Endodermal cell (in vitro differentiated cells): ENCODE measurements at regions not wholly inside any gene's neighbourhood (a gene's known extent, or its start where the extent isn't known, plus 50 kb on each side); places are given as distances from the start of the nearest gene placed in this dataset.

ENCODE experiments used
- DNase-seq: peaks from one replicate; pipeline ENCODE4 v3.0.0-alpha.2; 2017
- H3K27ac ChIP-seq: 2 replicates; pipeline ENCODE4 v1.5.1; 2013; ENCODE audit warnings: mild to moderate bottlenecking, low read depth, low read length, moderate library complexity
- H3K27me3 ChIP-seq: 2 replicates; pipeline ENCODE4 v1.6.1; 2013; ENCODE audit warnings: mild to moderate bottlenecking, low read length, moderate library complexity; ENCODE audit not compliant: insufficient read depth, control insufficient read depth, poor library complexity, severe bottlenecking
- H3K36me3 ChIP-seq: 2 replicates; pipeline ENCODE4 v1.7.0; 2013; ENCODE audit warnings: mild to moderate bottlenecking, low read length, moderate library complexity; ENCODE audit not compliant: control insufficient read depth, insufficient read depth
- H3K4me1 ChIP-seq: one replicate; pipeline ENCODE4 v1.7.0; 2013; ENCODE audit warnings: low read length; ENCODE audit not compliant: control insufficient read depth, insufficient read depth
- H3K4me3 ChIP-seq: 2 replicates; pipeline ENCODE4 v1.5.1; 2013; ENCODE audit warnings: mild to moderate bottlenecking, low read length, moderate library complexity
- H3K9ac ChIP-seq: 2 replicates; pipeline ENCODE4 v1.6.1; 2013; ENCODE audit warnings: mild to moderate bottlenecking, low read length, moderate library complexity; ENCODE audit not compliant: poor library complexity, severe bottlenecking; ENCODE audit errors: extremely low read depth
- H3K9me3 ChIP-seq: 2 replicates; pipeline ENCODE4 v1.6.1; 2013; ENCODE audit warnings: mild to moderate bottlenecking, low read length, moderate library complexity; ENCODE audit not compliant: control insufficient read depth
- H3K27ac Mint-ChIP-seq: 2 replicates; pipeline ENCODE4 v1.8.0; 2020; ENCODE audit warnings: mixed read lengths
- H3K27me3 Mint-ChIP-seq: 2 replicates; pipeline ENCODE4 v1.8.0; 2021; ENCODE audit warnings: mild to moderate bottlenecking, mixed read lengths; ENCODE audit not compliant: insufficient read depth
- H3K36me3 Mint-ChIP-seq: 2 replicates; pipeline ENCODE4 v1.8.0; 2020; ENCODE audit warnings: low read depth, mixed read lengths
- H3K4me1 Mint-ChIP-seq: 2 replicates; pipeline ENCODE4 v1.8.0; 2020; ENCODE audit warnings: mixed read lengths
- H3K4me3 Mint-ChIP-seq: 2 replicates; pipeline ENCODE4 v1.8.0; 2020; ENCODE audit warnings: mild to moderate bottlenecking, moderate library complexity, mixed read lengths
- H3K9me3 Mint-ChIP-seq: 2 replicates; pipeline ENCODE4 v1.8.0; 2020; ENCODE audit warnings: mild to moderate bottlenecking, mixed read lengths
- WGBS, 2 experiments: methylation state at CpG; one replicate each; pipeline versions ENCODE4 v1.1.5 to v1.1.7; 2013; ENCODE audit warnings: missing lambda C conversion rate in 2 of 2, mixed read lengths in 1 of 2; ENCODE audit not compliant: insufficient coverage in 1 of 2, insufficient read length in 1 of 2; 5-methylcytosine and 5-hydroxymethylcytosine counted together
- TF ChIP-seq, protein P1 (sequence below): fragments of 200-600 bp; sonication (generic); conservative IDR thresholded peaks from 2 replicates; pipeline ENCODE4 v1.5.0; 2021; ENCODE audit warnings: antibody characterized with exemption, mild to moderate bottlenecking

DNA sequence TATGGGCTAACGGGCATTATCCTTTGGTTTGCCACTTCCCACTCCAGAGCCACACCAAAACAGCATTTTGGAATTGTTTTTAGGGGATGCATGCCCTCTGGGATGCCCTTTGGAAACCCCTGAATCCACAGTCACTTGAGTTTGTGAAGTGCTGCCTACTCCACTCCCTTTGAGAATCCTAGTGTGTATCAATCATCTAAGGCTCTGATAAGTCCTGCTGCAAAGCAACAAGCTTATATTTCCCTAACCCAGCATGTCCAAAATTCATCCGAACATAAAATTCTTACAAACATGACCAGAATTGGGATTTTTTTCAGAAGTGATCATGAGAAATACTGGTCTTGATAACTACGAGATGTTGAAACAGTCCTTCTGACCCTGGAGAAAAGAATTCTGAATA, 387.9 kb downstream of the MN1 start:
- Histone ChIP-seq H3K27ac (no peak overlapping the region), H3K36me3 (no peaks in the 10 kb centered on the region), H3K9ac (no peak overlapping the region), H3K4me1 (peaks cover 4% of the 10 kb centered on the region), H3K9me3 (no peaks in the 10 kb centered on the region), H3K4me3 (no peak overlapping the region), H3K27me3 (no peaks in the 10 kb centered on the region)
- H3K9me3 Mint-ChIP-seq = no peaks in the 10 kb centered on the region
- peaks cover 10% of the 10 kb centered on the region for H3K27me3 Mint-ChIP-seq
- no peaks in the 10 kb centered on the region for H3K36me3 Mint-ChIP-seq
- no peak overlapping the region for H3K27ac Mint-ChIP-seq
- no peak for DNase-seq
- whole genome bisulfite sequencing, 2 experiments = 88 to 94% methylated on average over 3 of the region's 3 CpGs
- peaks cover 17% of the 10 kb centered on the region for H3K4me1 Mint-ChIP-seq
- TF ChIP-seq, protein P1, sequence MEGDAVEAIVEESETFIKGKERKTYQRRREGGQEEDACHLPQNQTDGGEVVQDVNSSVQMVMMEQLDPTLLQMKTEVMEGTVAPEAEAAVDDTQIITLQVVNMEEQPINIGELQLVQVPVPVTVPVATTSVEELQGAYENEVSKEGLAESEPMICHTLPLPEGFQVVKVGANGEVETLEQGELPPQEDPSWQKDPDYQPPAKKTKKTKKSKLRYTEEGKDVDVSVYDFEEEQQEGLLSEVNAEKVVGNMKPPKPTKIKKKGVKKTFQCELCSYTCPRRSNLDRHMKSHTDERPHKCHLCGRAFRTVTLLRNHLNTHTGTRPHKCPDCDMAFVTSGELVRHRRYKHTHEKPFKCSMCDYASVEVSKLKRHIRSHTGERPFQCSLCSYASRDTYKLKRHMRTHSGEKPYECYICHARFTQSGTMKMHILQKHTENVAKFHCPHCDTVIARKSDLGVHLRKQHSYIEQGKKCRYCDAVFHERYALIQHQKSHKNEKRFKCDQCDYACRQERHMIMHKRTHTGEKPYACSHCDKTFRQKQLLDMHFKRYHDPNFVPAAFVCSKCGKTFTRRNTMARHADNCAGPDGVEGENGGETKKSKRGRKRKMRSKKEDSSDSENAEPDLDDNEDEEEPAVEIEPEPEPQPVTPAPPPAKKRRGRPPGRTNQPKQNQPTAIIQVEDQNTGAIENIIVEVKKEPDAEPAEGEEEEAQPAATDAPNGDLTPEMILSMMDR = no peak
- H3K4me3 Mint-ChIP-seq = no peak overlapping the region

DNA sequence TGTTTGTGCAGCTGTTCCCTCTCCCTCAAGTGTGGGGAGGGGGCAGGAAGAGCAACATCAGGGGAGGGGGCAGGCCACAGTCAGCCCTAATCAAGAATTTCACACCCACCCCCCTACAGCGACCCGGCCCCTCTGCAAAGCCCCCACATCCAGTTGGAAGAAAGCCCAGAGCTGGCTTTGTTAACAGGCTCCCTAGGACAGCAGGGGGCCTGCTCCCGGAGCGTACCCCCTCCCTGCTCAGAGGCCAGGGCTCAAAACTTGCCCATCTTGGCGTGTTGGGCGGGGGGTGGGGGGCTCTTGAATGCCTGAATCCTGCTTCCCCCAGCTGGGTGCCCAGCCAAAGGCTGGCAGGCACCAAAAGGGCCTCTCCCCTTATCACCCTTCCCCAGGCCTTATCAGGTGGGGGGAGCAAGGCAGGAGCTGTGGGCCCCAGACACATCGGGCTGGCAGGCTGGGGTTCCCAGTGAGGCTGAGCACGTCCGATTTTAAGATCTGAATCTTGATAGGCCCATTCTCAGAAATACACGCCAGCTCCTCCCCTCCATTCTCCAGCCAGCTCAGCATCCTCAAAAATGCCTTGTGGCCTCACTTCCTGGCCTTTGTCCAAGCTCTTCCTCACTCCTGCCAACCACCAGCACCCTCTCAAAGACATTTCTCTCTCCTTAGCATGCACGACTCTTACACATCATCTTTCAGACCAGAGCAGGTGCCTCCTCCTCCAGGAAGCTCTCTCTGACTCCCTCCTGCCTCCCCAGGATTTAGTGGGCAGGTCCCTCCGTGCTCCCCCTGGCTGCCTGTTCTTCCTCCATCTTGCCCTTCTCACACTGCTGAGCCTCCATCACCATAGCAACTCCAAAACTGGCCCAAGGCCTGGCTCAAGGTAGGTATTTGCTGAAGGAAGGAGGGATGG, 384.8 kb downstream of the MN1 start:
- H3K27ac Mint-ChIP-seq = peak overlapping the region; percentile 23
- no peak overlapping the region for H3K4me3 ChIP-seq
- H3K9ac ChIP-seq = no peak overlapping the region
- peaks cover 17% of the 10 kb centered on the region for H3K4me1 Mint-ChIP-seq
- H3K27me3 Mint-ChIP-seq = peaks cover 14% of the 10 kb centered on the region
- no peaks in the 10 kb centered on the region for H3K36me3 ChIP-seq
- H3K27ac ChIP-seq = peak overlapping the region; percentile 81
- TF ChIP-seq, protein P1 = peak; percentile 35
- H3K4me3 Mint-ChIP-seq = no peak overlapping the region
- H3K9me3 ChIP-seq = no peaks in the 10 kb centered on the region
- no peaks in the 10 kb centered on the region for H3K9me3 Mint-ChIP-seq
- no peaks in the 10 kb centered on the region for H3K27me3 ChIP-seq
- peaks cover 4% of the 10 kb centered on the region for H3K4me1 ChIP-seq
- 22 to 31% methylated on average over 5 to 12 of the region's 12 CpGs for whole genome bisulfite sequencing, 2 experiments
- no peaks in the 10 kb centered on the region for H3K36me3 Mint-ChIP-seq
- peak; percentile 83 for DNase-seq

DNA sequence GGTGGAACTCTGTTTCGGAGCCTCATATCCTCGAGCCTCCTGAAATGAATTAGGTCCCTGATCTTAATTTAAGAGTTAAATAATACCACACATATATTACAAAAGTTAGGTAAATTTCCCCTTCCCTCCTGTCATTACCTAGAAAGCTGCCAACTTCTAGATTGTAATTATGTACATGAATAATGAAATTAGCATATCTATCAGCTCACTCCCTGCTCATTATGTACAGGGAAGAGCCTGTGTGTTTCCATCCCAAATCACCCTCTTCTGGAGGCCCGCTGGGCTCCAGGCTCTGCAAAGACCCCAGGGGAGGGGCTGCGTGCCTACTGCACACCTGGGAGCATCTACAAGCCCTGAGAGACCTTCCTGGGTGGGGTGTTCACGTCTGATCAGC, 384.1 kb downstream of the MN1 start:
- peaks cover 4% of the 10 kb centered on the region for H3K4me1 ChIP-seq
- no peak overlapping the region for H3K4me3 Mint-ChIP-seq
- H3K36me3 Mint-ChIP-seq = no peaks in the 10 kb centered on the region
- H3K27ac ChIP-seq = peak overlapping the region; percentile 81
- no peak overlapping the region for H3K4me3 ChIP-seq
- no peaks in the 10 kb centered on the region for H3K27me3 ChIP-seq
- no peak overlapping the region for H3K27ac Mint-ChIP-seq
- no peak overlapping the region for H3K9ac ChIP-seq
- peaks cover 17% of the 10 kb centered on the region for H3K4me1 Mint-ChIP-seq
- H3K9me3 Mint-ChIP-seq = no peaks in the 10 kb centered on the region
- 82 to 100% methylated on average over 1 to 3 of the region's 5 CpGs for WGBS, 2 experiments
- no peaks in the 10 kb centered on the region for H3K9me3 ChIP-seq
- DNase-seq = no peak
- H3K36me3 ChIP-seq = no peaks in the 10 kb centered on the region
- TF ChIP-seq, protein P1 = no peak
- H3K27me3 Mint-ChIP-seq = peaks cover 14% of the 10 kb centered on the region
